GM12873 (cell line): ENCODE measurements at regions not wholly inside any gene's neighbourhood (a gene's known extent, or its start where the extent isn't known, plus 50 kb on each side); places are given as distances from the start of the nearest gene placed in this dataset.

Experiments used
- CTCF ChIP-seq: IDR thresholded peaks from 2 replicates; pipeline ENCODE4 v1.5.1; 2012; ENCODE audit warnings: low read depth, mild to moderate bottlenecking, moderate library complexity, low read length, control low read depth; ENCODE audit not compliant: insufficient read depth; ENCODE audit errors: missing control alignments

- no peak for TF ChIP-seq CTCF
Measured at GRCh38 chr1:98049370-98050135, 128.7 kb upstream of the DPYD start.

- TF ChIP-seq CTCF = no peak
Measured at GRCh38 chr1:98048751-98049325, 128.0 kb upstream of the DPYD start.

DNA sequence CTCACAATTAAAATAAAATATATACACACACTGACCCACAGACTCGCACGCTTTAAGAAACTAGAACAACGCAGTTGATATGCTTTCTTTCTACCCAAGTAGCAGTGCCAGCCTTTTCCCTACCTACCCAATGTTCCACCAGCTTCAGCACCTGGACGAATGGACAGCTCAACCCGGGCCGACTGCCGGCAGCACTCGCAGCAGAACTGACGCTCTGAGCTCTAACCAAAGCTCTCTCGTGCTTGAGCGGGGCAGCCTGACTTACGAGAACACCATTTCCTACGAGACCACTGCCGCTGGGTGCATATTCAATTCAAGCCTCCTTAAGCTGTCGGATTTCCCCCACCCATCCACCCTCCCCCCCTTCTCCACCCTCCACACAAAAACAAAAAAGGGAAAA lies 127.4 kb upstream of the DPYD start:
- no peak for TF ChIP-seq CTCF

GRCh38 chr1:98047171-98047570 lies 126.3 kb upstream of the DPYD start:
- no peak for TF ChIP-seq CTCF

GRCh38 chr1:98045767-98046641 lies 125.2 kb upstream of the DPYD start:
- TF ChIP-seq CTCF = no peak

GRCh38 chr1:98045211-98045766 lies 124.5 kb upstream of the DPYD start:
- TF ChIP-seq CTCF = no peak

GRCh38 chr1:98044766-98045165 lies 123.9 kb upstream of the DPYD start:
- no peak for TF ChIP-seq CTCF
